Fibroblast of villous mesenchyme (primary cell): ENCODE measurements at regions not wholly inside any gene's neighbourhood (a gene's known extent, or its start where the extent isn't known, plus 50 kb on each side); places are given as distances from the start of the nearest gene placed in this dataset.
A peak's percentile ranks its signal among the peaks of the same experiment; 100 is the strongest.

Source experiments
- DNase-seq: peaks from one replicate; pipeline ENCODE4 v3.0.0-alpha.2; 2010; ENCODE audit warnings: low read depth
- H3K4me3 ChIP-seq: 2 replicates; pipeline ENCODE4 v1.5.1; 2011; ENCODE audit warnings: low read depth, mild to moderate bottlenecking, low read length
- CTCF ChIP-seq: IDR thresholded peaks from 2 replicates; pipeline ENCODE4 v1.5.1; 2012; ENCODE audit warnings: low read depth, mild to moderate bottlenecking, low read length; ENCODE audit not compliant: insufficient read depth

GRCh38 chr4:55736605-55737183, 82.9 kb upstream of the EXOC1L start:
- DNase-seq, result peak; percentile 25
- TF ChIP-seq CTCF, result peak; percentile 36
- no peak overlapping the region for H3K4me3 ChIP-seq

DNA sequence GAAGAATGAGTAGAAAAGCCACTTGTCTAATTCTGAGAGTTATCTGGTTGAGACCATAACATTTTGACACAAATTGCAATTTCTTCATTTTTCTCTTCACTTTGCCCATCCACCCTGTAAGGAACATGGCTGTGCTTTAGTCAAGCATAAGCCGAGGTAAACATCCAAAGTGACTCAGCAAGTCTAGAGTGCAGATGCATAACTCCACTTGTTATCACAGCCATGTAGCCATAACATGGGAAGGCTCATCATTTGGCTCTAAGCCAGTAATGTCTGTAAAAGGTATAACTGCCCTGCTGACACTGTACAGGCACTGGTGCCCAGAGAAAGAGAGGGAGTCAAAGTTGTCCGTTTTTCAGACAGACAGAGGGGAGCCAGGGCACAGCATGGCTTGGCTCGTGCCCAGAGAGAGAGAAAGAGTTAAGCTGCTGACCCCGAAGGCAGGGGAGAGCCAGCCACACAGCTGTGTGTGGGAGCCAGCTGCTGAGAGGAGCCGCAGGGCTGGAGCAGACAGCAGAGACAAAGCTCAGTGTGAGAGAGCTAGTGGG, 76.9 kb upstream of the EXOC1L start:
- DNase-seq, result peak; percentile 87
- no peak for TF ChIP-seq CTCF
- no peak overlapping the region for H3K4me3 ChIP-seq

- no peak overlapping the region for H3K4me3 ChIP-seq
- DNase-seq, result no peak
- no peak for TF ChIP-seq CTCF
These were observed 75.2 kb upstream of the EXOC1L start for GRCh38 chr4:55744369-55744768.

DNA sequence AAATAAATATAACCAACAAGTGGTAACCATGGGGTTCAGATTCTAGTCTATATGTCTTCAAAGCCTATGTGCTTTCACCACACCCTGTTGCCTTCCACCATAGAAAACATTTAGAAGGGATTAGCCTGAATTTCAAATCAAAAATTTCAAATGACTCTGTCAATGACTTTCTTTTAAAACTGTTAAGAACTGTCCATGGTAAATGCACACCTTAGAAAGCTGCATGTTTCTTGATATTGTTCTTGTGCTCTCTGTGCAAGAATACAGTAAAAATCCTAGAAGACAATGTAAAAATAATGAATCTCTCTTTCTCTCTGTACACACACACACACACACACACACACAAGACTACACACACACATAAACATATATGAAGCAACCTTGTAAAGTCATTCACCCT, 74.6 kb upstream of the EXOC1L start:
- no peak for DNase-seq
- TF ChIP-seq CTCF, result no peak
- no peak overlapping the region for H3K4me3 ChIP-seq

DNA sequence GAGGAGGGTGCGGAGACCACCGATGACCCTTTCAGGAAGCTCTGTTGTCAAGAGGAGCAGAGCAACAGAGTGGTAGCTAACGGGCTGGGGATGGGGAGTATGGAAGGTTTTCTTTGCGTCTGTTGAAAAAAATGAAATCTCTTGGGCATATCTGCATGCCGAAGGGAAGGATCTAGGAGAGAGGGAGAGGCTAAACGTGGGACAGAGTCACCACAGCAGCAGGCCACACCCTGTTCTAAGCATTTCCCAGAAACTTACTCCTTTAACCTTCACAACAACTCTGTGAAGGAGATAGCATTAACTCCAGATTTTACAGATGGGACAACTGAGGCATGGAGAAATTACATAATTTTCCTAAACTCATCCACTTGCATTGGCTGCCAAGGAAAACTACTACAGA, 71.8 kb upstream of the EXOC1L start:
- H3K4me3 ChIP-seq, result no peak overlapping the region
- DNase-seq, result no peak
- TF ChIP-seq CTCF, result no peak

- TF ChIP-seq CTCF, result no peak
- no peak for DNase-seq
- H3K4me3 ChIP-seq, result no peak overlapping the region
These were observed 69.9 kb upstream of the EXOC1L start for GRCh38 chr4:55749666-55750065.

- H3K4me3 ChIP-seq, result no peak overlapping the region
- TF ChIP-seq CTCF, result no peak
- DNase-seq, result no peak
These were observed 66.8 kb upstream of the EXOC1L start for GRCh38 chr4:55752810-55753209.
